H1 (cell line): ENCODE measurements at regions not wholly inside any gene's neighbourhood (a gene's known extent, or its start where the extent isn't known, plus 50 kb on each side); places are given as distances from the start of the nearest gene placed in this dataset.
"Not testable (repeated sequence)": the region's sequence is repeated elsewhere in the genome, so short reads cannot be mapped to it uniquely, and the experiment has no call there.

Source experiments
- CTCF ChIA-PET: fragments of 300-600 bp; sonication (Branson Sonifier 250); formaldehyde crosslinking; loops from one replicate; lab custom pipeline; 2021; ENCODE audit not compliant: partially characterized antibody; lab: Charles Lee
- POLR2A ChIA-PET: fragments of 300-600 bp; sonication (Branson Sonifier 250); formaldehyde crosslinking; loops from one replicate; lab custom pipeline; 2021; ENCODE audit warnings: inconsistent platforms; ENCODE audit not compliant: partially characterized antibody; lab: Charles Lee
- DNase-seq, 2 experiments: peaks; one replicate each; pipeline versions ENCODE4 v3.0.0 to v3.0.0-alpha.2; 2010 to 2022; ENCODE audit warnings: low spot score in 2 of 2, low read depth in 1 of 2, mixed read lengths in 1 of 2
- FAIRE-seq: peaks from 2 replicates; lab custom pipeline; 2011; peaks lifted over from hg19 to GRCh38; lab: Jason Lieb, UNC
- H2AFZ ChIP-seq: 2 replicates; pipeline ENCODE4 v1.8.1; 2012; ENCODE audit warnings: low read length, inconsistent platforms
- H2AK5ac ChIP-seq: 2 replicates; pipeline ENCODE4 v1.6.1; 2013; ENCODE audit warnings: low read depth, low read length
- H2BK120ac ChIP-seq: replicated peaks from 2 replicates; pipeline ENCODE3; 2013; ENCODE audit warnings: low read depth, low read length, inconsistent platforms
- H2BK12ac ChIP-seq: 2 replicates; pipeline ENCODE4 v1.6.1; 2013; ENCODE audit warnings: low read depth, low read length
- H2BK15ac ChIP-seq: 2 replicates; pipeline ENCODE4 v1.6.1; 2013; ENCODE audit warnings: low read length
- H2BK20ac ChIP-seq: 2 replicates; pipeline ENCODE4 v1.6.1; 2013; ENCODE audit warnings: low read length
- H2BK5ac ChIP-seq: 2 replicates; pipeline ENCODE4 v1.6.1; 2013; ENCODE audit warnings: low read depth, low read length
- H3K14ac ChIP-seq: 2 replicates; pipeline ENCODE4 v1.6.1; 2013; ENCODE audit warnings: inconsistent platforms; ENCODE audit not compliant: insufficient read length
- H3K18ac ChIP-seq: 2 replicates; pipeline ENCODE4 v1.6.1; 2013; ENCODE audit warnings: low read length; ENCODE audit errors: extremely low read depth
- H3K23ac ChIP-seq: 2 replicates; pipeline ENCODE4 v1.6.1; 2013; ENCODE audit warnings: inconsistent platforms; ENCODE audit not compliant: insufficient read length
- H3K23me2 ChIP-seq: 2 replicates; pipeline ENCODE4 v1.6.1; 2013; ENCODE audit warnings: low read depth, low read length
- H3K27ac ChIP-seq: 2 replicates; pipeline ENCODE4 v1.6.1; 2011; ENCODE audit warnings: low read depth, low read length, inconsistent platforms
- H3K27me3 ChIP-seq, 4 experiments: replicated peaks in 1 of 4; 1 replicate in 1 of 4; 2 replicates in 3 of 4; pipeline versions ENCODE4 v1.6.1 to v1.8.1; 2011 to 2013; ENCODE audit warnings: low read length in 3 of 4, mild to moderate bottlenecking in 3 of 4, inconsistent platforms in 2 of 4, mixed read lengths in 2 of 4, moderate library complexity in 1 of 4; ENCODE audit not compliant: control insufficient read depth in 3 of 4, insufficient read depth in 3 of 4; ENCODE audit errors: extremely low read depth in 1 of 4
- H3K36me3 ChIP-seq, 4 experiments: 2 replicates each; pipeline versions ENCODE4 v1.6.1 to v1.8.1; 2011 to 2013; ENCODE audit warnings: mild to moderate bottlenecking in 4 of 4, low read length in 3 of 4, moderate library complexity in 2 of 4, control low read depth in 1 of 4, inconsistent platforms in 1 of 4; ENCODE audit not compliant: insufficient read depth in 4 of 4, control insufficient read depth in 2 of 4
- H3K4ac ChIP-seq: replicated peaks from 2 replicates; pipeline ENCODE3; 2013; ENCODE audit warnings: low read length, low read depth, mixed read lengths, inconsistent platforms; ENCODE audit not compliant: insufficient read length
- H3K4me1 ChIP-seq, 4 experiments: replicated peaks in 1 of 4; 1 replicate in 1 of 4; 2 replicates in 3 of 4; pipeline versions ENCODE4 v1.6.1 to v1.8.1; 2011 to 2013; ENCODE audit warnings: low read length in 3 of 4, inconsistent platforms in 2 of 4, mixed read lengths in 1 of 4; ENCODE audit not compliant: insufficient read depth in 4 of 4, control insufficient read depth in 3 of 4
- H3K4me2 ChIP-seq, 2 experiments: 2 replicates each; pipeline versions ENCODE4 v1.6.1 to v1.8.1; 2011 to 2013; ENCODE audit warnings: low read depth in 2 of 2, low read length in 2 of 2, control low read depth in 1 of 2, inconsistent platforms in 1 of 2, mild to moderate bottlenecking in 1 of 2; ENCODE audit not compliant: insufficient read depth in 1 of 2
- H3K4me3 ChIP-seq, 4 experiments: fragments of 200-600, 300-600 bp in 1 of 4; sonication (generic), shearing (Covaris generic), sonication (Bioruptor Twin) in 1 of 4; 2 replicates each; pipeline versions ENCODE4 v1.5.1 to v1.8.1; 2011 to 2016; ENCODE audit warnings: low read length in 4 of 4, low read depth in 3 of 4, control low read depth in 2 of 4, inconsistent platforms in 2 of 4, mild to moderate bottlenecking in 2 of 4, mixed read lengths in 1 of 4, moderate library complexity in 1 of 4; ENCODE audit not compliant: insufficient read depth in 2 of 4; ENCODE audit errors: extremely low read depth in 1 of 4
- H3K56ac ChIP-seq: replicated peaks from 2 replicates; pipeline ENCODE3; 2013; ENCODE audit warnings: low read depth, mild to moderate bottlenecking, mixed read lengths, low read length, inconsistent platforms; ENCODE audit not compliant: insufficient read length
- H3K79me1 ChIP-seq: 2 replicates; pipeline ENCODE4 v1.6.1; 2013; ENCODE audit warnings: low read depth, low read length, control low read depth
- H3K79me2 ChIP-seq, 2 experiments: 2 replicates each; pipeline versions ENCODE4 v1.6.1 to v1.8.1; 2012 to 2013; ENCODE audit warnings: low read length in 2 of 2, mild to moderate bottlenecking in 2 of 2, inconsistent platforms in 1 of 2; ENCODE audit not compliant: insufficient read depth in 2 of 2, control insufficient read depth in 1 of 2
- H3K9ac ChIP-seq, 4 experiments: replicated peaks in 1 of 4; 1 replicate in 1 of 4; 2 replicates in 3 of 4; pipeline versions ENCODE4 v1.6.1 to v1.8.1; 2011 to 2013; ENCODE audit warnings: low read depth in 3 of 4, low read length in 3 of 4, control low read depth in 2 of 4, mild to moderate bottlenecking in 2 of 4, moderate library complexity in 2 of 4, inconsistent platforms in 1 of 4; ENCODE audit errors: extremely low read depth in 1 of 4
- H3K9me3 ChIP-seq, 2 experiments: 2 replicates each; pipeline versions ENCODE4 v1.6.1 to v1.8.1; 2012 to 2013; ENCODE audit warnings: mild to moderate bottlenecking in 2 of 2, moderate library complexity in 2 of 2, control low read depth in 1 of 2, inconsistent platforms in 1 of 2, low read depth in 1 of 2, low read length in 1 of 2, mixed read lengths in 1 of 2; ENCODE audit not compliant: insufficient read depth in 2 of 2
- H4K20me1 ChIP-seq, 2 experiments: replicated peaks in 1 of 2; 2 replicates each; pipeline versions ENCODE3 to v1.8.1; 2011 to 2013; ENCODE audit warnings: inconsistent platforms in 2 of 2, low read length in 2 of 2, mild to moderate bottlenecking in 1 of 2; ENCODE audit not compliant: insufficient read depth in 2 of 2, control insufficient read depth in 1 of 2
- H4K5ac ChIP-seq: 2 replicates; pipeline ENCODE4 v1.6.1; 2013; ENCODE audit warnings: low read length, low read depth, mixed read lengths, inconsistent platforms; ENCODE audit not compliant: insufficient read length
- H4K8ac ChIP-seq: 2 replicates; pipeline ENCODE4 v1.8.0; 2013; ENCODE audit warnings: mild to moderate bottlenecking, moderate library complexity, low read length, inconsistent platforms; ENCODE audit not compliant: insufficient read depth; ENCODE audit errors: extremely low read depth
- H4K91ac ChIP-seq: replicated peaks from 2 replicates; pipeline ENCODE3; 2013; ENCODE audit warnings: low read length, mixed read lengths, inconsistent platforms; ENCODE audit not compliant: insufficient read length
- WGBS, 2 experiments: shearing (Covaris generic) in 1 of 2; methylation state at CpG; one replicate each; pipeline versions ENCODE4 v1.1.6 to v1.1.7; 2013 to 2015; ENCODE audit warnings: low lambda C conversion rate in 2 of 2, mixed read lengths in 2 of 2, inconsistent platforms in 1 of 2, low coverage in 1 of 2, missing lambda C conversion rate in 1 of 2; ENCODE audit not compliant: insufficient replicate concordance in 2 of 2, insufficient coverage in 1 of 2, insufficient read length in 1 of 2; ENCODE audit errors: extremely low coverage in 1 of 2, missing lambda C conversion rate in 1 of 2; 5-methylcytosine and 5-hydroxymethylcytosine counted together

- not testable (repeated sequence) for H3K4me3 ChIP-seq
These were observed 845.6 kb upstream of the TPTE start for GRCh38 chr21:9675811-9676210.

DNA sequence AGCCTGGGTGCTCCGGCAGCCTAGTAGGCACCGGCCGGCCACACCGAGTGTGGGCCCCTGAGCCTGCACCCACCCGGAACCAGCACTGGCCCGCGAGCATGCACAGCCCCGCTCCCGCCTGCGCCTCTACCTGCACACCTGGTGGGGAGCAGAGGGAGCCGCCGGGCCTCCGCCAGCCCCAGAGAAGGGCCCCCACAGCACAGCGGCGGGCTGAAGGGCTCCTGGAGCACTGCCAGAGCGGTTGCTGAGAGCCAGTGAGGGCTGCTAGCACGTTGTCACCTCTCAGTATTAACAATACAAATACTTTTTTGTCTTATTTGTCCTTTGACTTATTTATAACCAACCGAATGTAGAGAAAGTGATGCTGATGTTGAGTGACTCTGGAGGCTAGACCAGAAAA lies 842.4 kb upstream of the TPTE start:
- H2AK5ac ChIP-seq, H3K27ac ChIP-seq, H3K18ac ChIP-seq, FAIRE-seq, H4K20me1 ChIP-seq, H3K27me3 ChIP-seq, H2BK12ac ChIP-seq, H3K4me3 ChIP-seq, H2BK120ac ChIP-seq, H4K8ac ChIP-seq, H3K14ac ChIP-seq, H2BK20ac ChIP-seq, H3K23ac ChIP-seq, H3K23me2 ChIP-seq, H2BK5ac ChIP-seq, H4K91ac ChIP-seq, H3K36me3 ChIP-seq, H3K4ac ChIP-seq, H2BK15ac ChIP-seq, H2AFZ ChIP-seq, DNase-seq, H3K4me1 ChIP-seq, H3K9ac ChIP-seq, H3K56ac ChIP-seq, POLR2A ChIA-PET, CTCF ChIA-PET, H4K5ac ChIP-seq, H3K4me2 ChIP-seq, H3K79me2 ChIP-seq, H3K9me3 ChIP-seq, H3K79me1 ChIP-seq: not testable (repeated sequence)
- 55% methylated on average over 4 of the region's 18 CpGs; no CpG with 5 or more reads in 1 of the 2 experiments for WGBS, 2 experiments

More at GRCh38 chr21:9675811-9676210, 845.6 kb upstream of the TPTE start:
- H3K23me2 ChIP-seq, H2BK15ac ChIP-seq, H3K79me2 ChIP-seq, H3K4me1 ChIP-seq, H3K23ac ChIP-seq, H3K9ac ChIP-seq, FAIRE-seq, H2AFZ ChIP-seq, H2BK20ac ChIP-seq, H3K4me2 ChIP-seq, POLR2A ChIA-PET, H3K4ac ChIP-seq, H4K8ac ChIP-seq, H3K27me3 ChIP-seq, H2AK5ac ChIP-seq, H3K36me3 ChIP-seq, H3K27ac ChIP-seq, H4K5ac ChIP-seq, H2BK5ac ChIP-seq, CTCF ChIA-PET, DNase-seq, H3K9me3 ChIP-seq, H3K14ac ChIP-seq, H4K91ac ChIP-seq, H3K79me1 ChIP-seq, H3K56ac ChIP-seq, H2BK12ac ChIP-seq, H2BK120ac ChIP-seq, H3K18ac ChIP-seq, H4K20me1 ChIP-seq: not testable (repeated sequence)
- WGBS, 2 experiments, result 91% methylated on average over 7 of the region's 10 CpGs; no CpG with 5 or more reads in 1 of the 2 experiments
